Retina (tissue), 1 donor: ENCODE measurements at regions not wholly inside any gene's neighbourhood (a gene's known extent, or its start where the extent isn't known, plus 50 kb on each side); places are given as distances from the start of the nearest gene placed in this dataset.

ENCODE experiments used
- DNase-seq: peaks from one replicate; pipeline ENCODE4 v3.0.0-alpha.2; 2016

- no peak for DNase-seq
Measured at GRCh38 chr2:5921081-5921642, 229.0 kb downstream of the SOX11 start.

GRCh38 chr2:5923957-5924945 lies 232.1 kb downstream of the SOX11 start:
- DNase-seq = no peak

- no peak for DNase-seq
Measured at GRCh38 chr2:5925604-5926003, 233.4 kb downstream of the SOX11 start.

GRCh38 chr2:5926871-5927512 lies 234.8 kb downstream of the SOX11 start:
- peak; percentile 59 for DNase-seq

GRCh38 chr2:5932556-5933469 lies 240.6 kb downstream of the SOX11 start:
- peak; percentile 51 for DNase-seq

- no peak for DNase-seq
Measured at GRCh38 chr2:5933669-5934068, 241.5 kb downstream of the SOX11 start.

GRCh38 chr2:5937321-5937720 lies 245.1 kb downstream of the SOX11 start:
- DNase-seq = no peak

GRCh38 chr2:5937851-5938565 lies 245.8 kb downstream of the SOX11 start:
- no peak for DNase-seq

- DNase-seq = no peak
Measured at GRCh38 chr2:5938566-5938896, 246.3 kb downstream of the SOX11 start.

- no peak for DNase-seq
Measured at GRCh38 chr2:5939553-5939952, 247.4 kb downstream of the SOX11 start.

GRCh38 chr2:5940596-5941535 lies 248.7 kb downstream of the SOX11 start:
- no peak for DNase-seq

GRCh38 chr2:5942204-5942603 lies 250.0 kb downstream of the SOX11 start:
- DNase-seq = no peak

- DNase-seq = peak; percentile 52
Measured at GRCh38 chr2:5945742-5946141, 253.6 kb downstream of the SOX11 start.

GRCh38 chr2:5946225-5947115 lies 254.3 kb downstream of the SOX11 start:
- DNase-seq = peak; percentile 75

- DNase-seq = no peak
Measured at GRCh38 chr2:5950736-5951135, 258.6 kb downstream of the SOX11 start.

GRCh38 chr2:5951471-5951870 lies 259.3 kb downstream of the SOX11 start:
- DNase-seq = no peak

GRCh38 chr2:5953525-5953924 lies 261.3 kb downstream of the SOX11 start:
- no peak for DNase-seq

GRCh38 chr2:5954509-5954908 lies 262.3 kb downstream of the SOX11 start:
- no peak for DNase-seq

- DNase-seq = no peak
Measured at GRCh38 chr2:5955921-5956320, 263.7 kb downstream of the SOX11 start.
